ENCODE measurements at regions not wholly inside any gene's neighbourhood (a gene's known extent, or its start where the extent isn't known, plus 50 kb on each side); places are given as distances from the start of the nearest gene placed in this dataset.
"Not testable (repeated sequence)": the region's sequence is repeated elsewhere in the genome, so short reads cannot be mapped to it uniquely, and the experiment has no call there.

- no peak for DNase-seq (ENCODE audit: low read depth)
These were observed 550.8 kb downstream of the DIPK2A start for GRCh38 chr3:144522456-144522855.

- DNase-seq (ENCODE audit: low read depth), result no peak
These were observed 551.8 kb downstream of the DIPK2A start for GRCh38 chr3:144523396-144523795.

- DNase-seq (ENCODE audit: low read depth), result no peak
These were observed 552.9 kb downstream of the DIPK2A start for GRCh38 chr3:144524531-144524930.

- DNase-seq (ENCODE audit: low read depth), result no peak
These were observed 557.9 kb downstream of the DIPK2A start for GRCh38 chr3:144529566-144529965.

- DNase-seq (ENCODE audit: low read depth), result no peak
These were observed 573.2 kb downstream of the DIPK2A start for GRCh38 chr3:144544871-144545270.

- no peak for DNase-seq (ENCODE audit: low read depth)
These were observed 574.9 kb downstream of the DIPK2A start for GRCh38 chr3:144546539-144546938.

GRCh38 chr3:144548346-144548745 is 576.7 kb downstream of the DIPK2A start:
- DNase-seq (ENCODE audit: low read depth), result no peak

- no peak for DNase-seq (ENCODE audit: low read depth)
These were observed 577.5 kb downstream of the DIPK2A start for GRCh38 chr3:144549166-144549565.

- DNase-seq (ENCODE audit: low read depth), result no peak
These were observed 580.9 kb downstream of the DIPK2A start for GRCh38 chr3:144552346-144553057.

GRCh38 chr3:144553301-144553700 is 581.7 kb downstream of the DIPK2A start:
- DNase-seq (ENCODE audit: low read depth), result no peak

GRCh38 chr3:144554889-144555288 is 583.3 kb downstream of the DIPK2A start:
- no peak for DNase-seq (ENCODE audit: low read depth)

- DNase-seq (ENCODE audit: low read depth), result peak; percentile 10
These were observed 584.8 kb downstream of the DIPK2A start for GRCh38 chr3:144556392-144556791.

- DNase-seq (ENCODE audit: low read depth), result no peak
These were observed 585.9 kb downstream of the DIPK2A start for GRCh38 chr3:144557515-144557914.

GRCh38 chr3:144564011-144564410 is 592.4 kb downstream of the DIPK2A start:
- DNase-seq (ENCODE audit: low read depth), result no peak

- DNase-seq (ENCODE audit: low read depth), result no peak
These were observed 594.7 kb downstream of the DIPK2A start for GRCh38 chr3:144566320-144566719.

GRCh38 chr3:144569651-144570050 is 598.0 kb downstream of the DIPK2A start:
- no peak for DNase-seq (ENCODE audit: low read depth)

GRCh38 chr3:144583871-144584270 is 612.2 kb downstream of the DIPK2A start:
- no peak for DNase-seq (ENCODE audit: low read depth)

- DNase-seq (ENCODE audit: low read depth), result no peak
These were observed 613.8 kb downstream of the DIPK2A start for GRCh38 chr3:144585408-144585807.

- no peak for DNase-seq (ENCODE audit: low read depth)
These were observed 614.3 kb downstream of the DIPK2A start for GRCh38 chr3:144585953-144586352.

GRCh38 chr3:144586382-144586781 is 614.8 kb downstream of the DIPK2A start:
- DNase-seq (ENCODE audit: low read depth), result peak; percentile 26

- peak; percentile 80 for DNase-seq (ENCODE audit: low read depth)
These were observed 619.2 kb downstream of the DIPK2A start for GRCh38 chr3:144590854-144591253.

GRCh38 chr3:144593881-144594280 is 622.3 kb downstream of the DIPK2A start:
- DNase-seq (ENCODE audit: low read depth), result no peak

GRCh38 chr3:144620236-144620635 is 648.6 kb downstream of the DIPK2A start:
- DNase-seq (ENCODE audit: low read depth), result not testable (repeated sequence)

GRCh38 chr3:144622845-144623244 is 651.2 kb downstream of the DIPK2A start:
- DNase-seq (ENCODE audit: low read depth), result no peak

All from non-pigmented ciliary epithelial cell (primary cell).